GM12878 (cell line): ENCODE measurements at regions not wholly inside any gene's neighbourhood (a gene's known extent, or its start where the extent isn't known, plus 50 kb on each side); places are given as distances from the start of the nearest gene placed in this dataset.
A peak's percentile ranks its signal among the peaks of the same experiment; 100 is the strongest.

Experiments used
- EP300 ChIP-seq, 2 experiments: fragments of 150-350 bp in 1 of 2; IDR thresholded peaks; 2 replicates each; pipeline ENCODE4 v1.6.1; 2011 to 2012; ENCODE audit warnings: low read depth in 2 of 2, low read length in 2 of 2, borderline replicate concordance in 1 of 2, improper control_type of control experiment in 1 of 2, inconsistent platforms in 1 of 2; ENCODE audit not compliant: control insufficient read depth in 1 of 2
- EZH2 ChIP-seq: IDR thresholded peaks from 2 replicates; pipeline ENCODE4 v1.6.1; 2012; ENCODE audit warnings: low read depth, mild to moderate bottlenecking, control low read depth, inconsistent platforms, low read length, borderline replicate concordance; ENCODE audit not compliant: control insufficient read depth
- POLR2A ChIP-seq: IDR thresholded peaks from 2 replicates; pipeline ENCODE4 v1.6.1; 2011; ENCODE audit warnings: low read depth, mild to moderate bottlenecking, low read length
- RFX5 ChIP-seq: IDR thresholded peaks from 2 replicates; pipeline ENCODE4 v1.6.1; 2011; ENCODE audit warnings: low read depth, low read length, improper control_type of control experiment
- TAF1 ChIP-seq: IDR thresholded peaks from 2 replicates; pipeline ENCODE4 v1.6.1; 2011; ENCODE audit warnings: mild to moderate bottlenecking, low read depth, low read length, borderline replicate concordance
- TF ChIP-seq, protein P1 (sequence below), 3 experiments: IDR thresholded peaks in 2 of 3; conservative IDR thresholded peaks in 1 of 3; 2 replicates each; pipeline ENCODE4 v1.5.1; 2011; ENCODE audit warnings: low read depth in 3 of 3, low read length in 3 of 3, mild to moderate bottlenecking in 3 of 3, control low read depth in 2 of 3, moderate library complexity in 2 of 3, inconsistent platforms in 1 of 3, mixed read lengths in 1 of 3; ENCODE audit not compliant: control insufficient read depth in 2 of 3, insufficient read depth in 1 of 3; ENCODE audit errors: extremely low read depth in 1 of 3
- TF ChIP-seq, protein P2 (sequence below): IDR thresholded peaks from 2 replicates; pipeline ENCODE4 v1.6.1; 2011; ENCODE audit warnings: low read depth, low read length, improper control_type of control experiment, borderline replicate concordance
- TF ChIP-seq, protein P3 (sequence below): fragments of 450-650 bp; IDR thresholded peaks from 2 replicates; pipeline ENCODE4 v1.6.1; 2017; ENCODE audit warnings: low read depth, mild to moderate bottlenecking, moderate library complexity

DNA sequence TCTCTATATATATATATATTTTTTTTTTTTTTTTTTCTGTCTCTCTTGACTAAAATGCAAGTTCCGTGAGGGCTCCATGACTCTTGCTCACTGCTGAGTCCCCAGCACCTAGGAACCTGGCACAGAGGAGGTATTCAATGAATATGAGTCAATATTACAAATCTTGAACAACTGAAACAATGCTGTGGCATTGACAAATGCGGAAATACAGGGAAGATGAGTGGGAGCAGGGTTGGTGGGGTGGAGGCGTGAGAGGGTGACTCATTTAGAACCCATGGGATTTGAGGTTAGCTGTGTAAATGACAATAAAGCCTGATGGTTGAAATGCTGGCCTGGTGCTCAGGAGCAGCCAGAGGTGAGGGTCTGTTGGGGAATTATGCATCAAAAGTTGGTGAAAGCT, 121.7 kb upstream of the FUT8 start:
- TF ChIP-seq POLR2A (no peak), EP300 (IDR thresholded peaks at IDR 0.05; ENCODE audit: borderline replicate concordance in 1 of 2, control insufficient read depth in 1 of 2, low read depth in 2 of 2, low read length in 2 of 2) (peak; percentile 27 to 58; a peak in 2 of 4 replicates), EZH2 (no peak), RFX5 (no peak), TAF1 (no peak)
- TF ChIP-seq, protein P1, sequence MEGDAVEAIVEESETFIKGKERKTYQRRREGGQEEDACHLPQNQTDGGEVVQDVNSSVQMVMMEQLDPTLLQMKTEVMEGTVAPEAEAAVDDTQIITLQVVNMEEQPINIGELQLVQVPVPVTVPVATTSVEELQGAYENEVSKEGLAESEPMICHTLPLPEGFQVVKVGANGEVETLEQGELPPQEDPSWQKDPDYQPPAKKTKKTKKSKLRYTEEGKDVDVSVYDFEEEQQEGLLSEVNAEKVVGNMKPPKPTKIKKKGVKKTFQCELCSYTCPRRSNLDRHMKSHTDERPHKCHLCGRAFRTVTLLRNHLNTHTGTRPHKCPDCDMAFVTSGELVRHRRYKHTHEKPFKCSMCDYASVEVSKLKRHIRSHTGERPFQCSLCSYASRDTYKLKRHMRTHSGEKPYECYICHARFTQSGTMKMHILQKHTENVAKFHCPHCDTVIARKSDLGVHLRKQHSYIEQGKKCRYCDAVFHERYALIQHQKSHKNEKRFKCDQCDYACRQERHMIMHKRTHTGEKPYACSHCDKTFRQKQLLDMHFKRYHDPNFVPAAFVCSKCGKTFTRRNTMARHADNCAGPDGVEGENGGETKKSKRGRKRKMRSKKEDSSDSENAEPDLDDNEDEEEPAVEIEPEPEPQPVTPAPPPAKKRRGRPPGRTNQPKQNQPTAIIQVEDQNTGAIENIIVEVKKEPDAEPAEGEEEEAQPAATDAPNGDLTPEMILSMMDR (IDR thresholded peaks at IDR 0.05 in 2 of 3, conservative IDR thresholded peaks at IDR 0.05 in 1 of 3; ENCODE audit: control insufficient read depth in 2 of 3, extremely low read depth in 1 of 3, insufficient read depth in 1 of 3, low read depth in 3 of 3, low read length in 3 of 3), result no peak
- TF ChIP-seq, protein P2, sequence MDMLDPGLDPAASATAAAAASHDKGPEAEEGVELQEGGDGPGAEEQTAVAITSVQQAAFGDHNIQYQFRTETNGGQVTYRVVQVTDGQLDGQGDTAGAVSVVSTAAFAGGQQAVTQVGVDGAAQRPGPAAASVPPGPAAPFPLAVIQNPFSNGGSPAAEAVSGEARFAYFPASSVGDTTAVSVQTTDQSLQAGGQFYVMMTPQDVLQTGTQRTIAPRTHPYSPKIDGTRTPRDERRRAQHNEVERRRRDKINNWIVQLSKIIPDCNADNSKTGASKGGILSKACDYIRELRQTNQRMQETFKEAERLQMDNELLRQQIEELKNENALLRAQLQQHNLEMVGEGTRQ, result no peak
- TF ChIP-seq, protein P3, sequence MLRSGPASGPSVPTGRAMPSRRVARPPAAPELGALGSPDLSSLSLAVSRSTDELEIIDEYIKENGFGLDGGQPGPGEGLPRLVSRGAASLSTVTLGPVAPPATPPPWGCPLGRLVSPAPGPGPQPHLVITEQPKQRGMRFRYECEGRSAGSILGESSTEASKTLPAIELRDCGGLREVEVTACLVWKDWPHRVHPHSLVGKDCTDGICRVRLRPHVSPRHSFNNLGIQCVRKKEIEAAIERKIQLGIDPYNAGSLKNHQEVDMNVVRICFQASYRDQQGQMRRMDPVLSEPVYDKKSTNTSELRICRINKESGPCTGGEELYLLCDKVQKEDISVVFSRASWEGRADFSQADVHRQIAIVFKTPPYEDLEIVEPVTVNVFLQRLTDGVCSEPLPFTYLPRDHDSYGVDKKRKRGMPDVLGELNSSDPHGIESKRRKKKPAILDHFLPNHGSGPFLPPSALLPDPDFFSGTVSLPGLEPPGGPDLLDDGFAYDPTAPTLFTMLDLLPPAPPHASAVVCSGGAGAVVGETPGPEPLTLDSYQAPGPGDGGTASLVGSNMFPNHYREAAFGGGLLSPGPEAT, result no peak
